DOHH2 (cell line): ENCODE measurements at regions not wholly inside any gene's neighbourhood (a gene's known extent, or its start where the extent isn't known, plus 50 kb on each side); places are given as distances from the start of the nearest gene placed in this dataset.

Experiments
- H3F3A ChIP-seq: fragments of 200-600 bp; sonication (generic), shearing (Covaris generic); 2 replicates; pipeline ENCODE4 v1.6.0; 2016; ENCODE audit warnings: antibody characterized with exemption, mild to moderate bottlenecking; ENCODE audit not compliant: control insufficient read depth, insufficient read depth
- H3K27ac ChIP-seq: fragments of 200-600 bp; sonication (generic); 2 replicates; pipeline ENCODE4 v1.5.1; 2014; ENCODE audit warnings: low read depth, mild to moderate bottlenecking, low read length, moderate library complexity
- H3K27me3 ChIP-seq: fragments of 200-600 bp; sonication (generic); 2 replicates; pipeline ENCODE4 v1.6.1; 2014; ENCODE audit warnings: mild to moderate bottlenecking, low read length, mixed read lengths; ENCODE audit not compliant: control insufficient read depth
- H3K36me3 ChIP-seq: fragments of 200-600 bp; sonication (generic); 2 replicates; pipeline ENCODE4 v1.6.1; 2014; ENCODE audit warnings: mild to moderate bottlenecking, low read length, moderate library complexity, mixed read lengths; ENCODE audit not compliant: control insufficient read depth
- H3K4me1 ChIP-seq: fragments of 200-600 bp; sonication (generic); 2 replicates; pipeline ENCODE4 v1.6.1; 2014; ENCODE audit warnings: mild to moderate bottlenecking, low read length, mixed read lengths; ENCODE audit not compliant: control insufficient read depth
- H3K4me2 ChIP-seq: fragments of 200-600 bp; sonication (generic); 2 replicates; pipeline ENCODE4 v1.6.0; 2014; ENCODE audit warnings: mild to moderate bottlenecking, low read length, moderate library complexity
- H3K4me3 ChIP-seq: fragments of 200-600 bp; sonication (generic); 2 replicates; pipeline ENCODE4 v1.5.1; 2014; ENCODE audit warnings: mild to moderate bottlenecking, low read length, mixed read lengths
- H3K79me2 ChIP-seq: fragments of 200-600 bp; sonication (generic); 2 replicates; pipeline ENCODE4 v1.6.1; 2014; ENCODE audit warnings: mild to moderate bottlenecking, low read length, mixed read lengths; ENCODE audit not compliant: control insufficient read depth
- H3K9me2 ChIP-seq: fragments of 200-600 bp; sonication (generic); replicated peaks from 2 replicates; pipeline ENCODE4 v1.6.1; 2014; ENCODE audit warnings: mild to moderate bottlenecking, low read length, mixed read lengths; ENCODE audit not compliant: control insufficient read depth
- H3K9me3 ChIP-seq: fragments of 200-600 bp; sonication (generic); 2 replicates; pipeline ENCODE4 v1.6.1; 2014; ENCODE audit warnings: antibody characterized with exemption, low read length, mixed read lengths; ENCODE audit not compliant: control insufficient read depth, insufficient read depth
- H4K20me1 ChIP-seq: fragments of 200-600 bp; sonication (generic); 2 replicates; pipeline ENCODE4 v1.6.0; 2014; ENCODE audit warnings: low read depth, mild to moderate bottlenecking, antibody characterized with exemption, low read length, moderate library complexity; ENCODE audit not compliant: control insufficient read depth, insufficient read depth
- EZH2phosphoT487 ChIP-seq: fragments of 200-600 bp; sonication (generic); IDR thresholded peaks from 2 replicates; pipeline ENCODE4 v1.6.1; 2017; ENCODE audit warnings: borderline replicate concordance, mild to moderate bottlenecking, antibody characterized with exemption, low read length, moderate library complexity, mixed read lengths
- TF ChIP-seq, protein P1 (sequence below): fragments of 200-600 bp; sonication (generic); IDR thresholded peaks from one replicate; pipeline ENCODE4 v1.5.1; 2014; ENCODE audit warnings: antibody characterized with exemption, mild to moderate bottlenecking, low read depth, low read length; ENCODE audit not compliant: poor library complexity, severe bottlenecking

DNA sequence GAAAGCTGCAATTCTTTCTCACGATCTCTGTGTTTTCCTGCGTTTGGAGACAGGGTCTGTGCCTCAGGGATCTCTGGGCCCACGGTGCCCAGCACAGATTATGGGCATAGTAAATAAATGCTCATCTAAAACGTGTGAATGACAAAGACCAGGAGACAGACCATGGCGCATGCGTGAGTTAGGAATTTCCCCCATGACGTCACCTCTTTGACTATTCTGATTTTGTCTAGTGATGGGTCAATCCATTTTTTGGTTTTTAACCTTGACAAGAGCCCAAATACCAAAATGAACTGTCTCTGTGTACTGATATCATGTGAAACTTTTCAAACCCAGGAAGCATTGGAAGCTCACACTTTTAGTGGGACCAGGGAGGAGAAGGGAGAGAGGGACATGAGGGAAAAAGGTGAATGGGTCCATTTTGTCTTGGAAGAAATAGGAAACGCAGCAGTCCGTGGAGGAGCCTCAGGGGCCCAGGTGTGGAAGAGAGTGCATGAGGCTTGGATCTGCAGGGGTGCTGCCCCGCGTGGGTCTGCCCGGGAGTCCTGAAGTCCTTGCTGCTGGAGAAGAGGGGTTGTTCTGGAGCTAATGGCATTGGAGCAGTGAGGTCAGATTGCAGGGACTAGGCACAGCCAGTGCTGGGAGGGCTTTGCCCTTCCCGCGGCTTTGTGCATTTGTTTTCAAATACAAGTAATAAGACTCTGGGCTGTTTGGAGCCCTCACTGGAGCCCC lies 172.2 kb downstream of the ASB1 start:
- Histone ChIP-seq H3K27ac (no peak overlapping the region), H3K79me2 (no peaks in the 10 kb centered on the region), H3K4me2 (no peak overlapping the region)

DNA sequence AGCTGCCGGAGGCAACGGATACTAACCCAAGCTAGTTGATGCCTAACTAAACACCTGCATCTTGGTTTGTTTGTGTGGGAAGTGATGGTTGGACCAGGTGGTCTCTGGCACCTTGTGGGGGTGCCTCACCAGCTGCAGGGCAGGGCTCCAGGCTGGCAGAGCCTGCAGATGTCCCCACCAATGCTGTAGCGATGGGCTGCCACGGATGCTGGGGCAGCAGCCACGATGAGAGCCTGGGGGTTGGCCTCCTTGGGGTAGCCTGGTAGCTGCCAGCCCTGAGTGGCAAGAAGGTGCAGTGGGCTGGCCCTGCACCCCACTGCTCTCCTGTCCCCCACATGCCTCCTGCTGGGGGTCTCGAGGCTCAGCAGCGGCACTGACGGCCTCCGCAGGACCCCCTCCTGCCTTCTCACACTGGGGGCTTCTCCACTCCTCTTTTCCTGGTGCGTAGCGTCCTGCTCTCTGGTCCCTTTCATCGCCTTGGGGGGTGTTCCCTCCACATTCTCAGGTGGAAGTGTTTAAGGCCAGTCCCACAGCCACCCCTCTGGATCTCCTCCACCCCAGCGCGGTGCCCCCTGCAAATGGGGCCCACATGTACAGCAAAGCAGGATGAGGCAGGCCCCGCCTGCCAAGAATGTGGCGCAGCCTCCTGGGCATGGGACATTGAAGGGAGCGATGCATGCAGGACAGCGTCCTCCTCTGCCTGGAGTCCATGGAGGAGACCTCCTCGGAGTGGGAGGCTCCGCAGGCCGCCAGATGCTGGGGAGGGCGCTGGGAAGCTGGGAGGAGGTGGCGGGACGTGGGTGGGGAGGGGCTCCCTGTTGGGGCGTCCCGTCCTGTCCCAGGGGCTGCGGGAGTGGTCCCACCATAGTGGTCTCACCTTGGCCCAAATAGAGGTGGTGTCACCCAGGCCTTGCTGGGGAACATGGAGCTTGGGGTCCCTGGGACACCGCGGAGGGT lies 173.1 kb downstream of the ASB1 start:
- Histone ChIP-seq H3K4me2 (no peak overlapping the region), H3K9me3 (no peaks in the 10 kb centered on the region), H4K20me1 (no peaks in the 10 kb centered on the region), H3F3A (no peaks in the 10 kb centered on the region), H3K79me2 (no peaks in the 10 kb centered on the region), H3K4me1 (no peaks in the 10 kb centered on the region), H3K36me3 (no peaks in the 10 kb centered on the region), H3K27ac (no peak overlapping the region), H3K4me3 (no peak overlapping the region), H3K9me2 (no peaks in the 10 kb centered on the region), H3K27me3 (no peaks in the 10 kb centered on the region)
- TF ChIP-seq EZH2phosphoT487, result no peak
- TF ChIP-seq, protein P1, sequence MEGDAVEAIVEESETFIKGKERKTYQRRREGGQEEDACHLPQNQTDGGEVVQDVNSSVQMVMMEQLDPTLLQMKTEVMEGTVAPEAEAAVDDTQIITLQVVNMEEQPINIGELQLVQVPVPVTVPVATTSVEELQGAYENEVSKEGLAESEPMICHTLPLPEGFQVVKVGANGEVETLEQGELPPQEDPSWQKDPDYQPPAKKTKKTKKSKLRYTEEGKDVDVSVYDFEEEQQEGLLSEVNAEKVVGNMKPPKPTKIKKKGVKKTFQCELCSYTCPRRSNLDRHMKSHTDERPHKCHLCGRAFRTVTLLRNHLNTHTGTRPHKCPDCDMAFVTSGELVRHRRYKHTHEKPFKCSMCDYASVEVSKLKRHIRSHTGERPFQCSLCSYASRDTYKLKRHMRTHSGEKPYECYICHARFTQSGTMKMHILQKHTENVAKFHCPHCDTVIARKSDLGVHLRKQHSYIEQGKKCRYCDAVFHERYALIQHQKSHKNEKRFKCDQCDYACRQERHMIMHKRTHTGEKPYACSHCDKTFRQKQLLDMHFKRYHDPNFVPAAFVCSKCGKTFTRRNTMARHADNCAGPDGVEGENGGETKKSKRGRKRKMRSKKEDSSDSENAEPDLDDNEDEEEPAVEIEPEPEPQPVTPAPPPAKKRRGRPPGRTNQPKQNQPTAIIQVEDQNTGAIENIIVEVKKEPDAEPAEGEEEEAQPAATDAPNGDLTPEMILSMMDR, result no peak

More for the DNA sequence above, 172.2 kb downstream of the ASB1 start:
- Histone ChIP-seq H3K36me3 (no peaks in the 10 kb centered on the region), H4K20me1 (no peaks in the 10 kb centered on the region), H3K9me3 (no peaks in the 10 kb centered on the region), H3K4me3 (no peak overlapping the region), H3K9me2 (no peaks in the 10 kb centered on the region), H3F3A (no peaks in the 10 kb centered on the region), H3K4me1 (no peaks in the 10 kb centered on the region), H3K27me3 (no peaks in the 10 kb centered on the region)
- TF ChIP-seq EZH2phosphoT487, result no peak
- TF ChIP-seq, protein P1, result no peak

DNA sequence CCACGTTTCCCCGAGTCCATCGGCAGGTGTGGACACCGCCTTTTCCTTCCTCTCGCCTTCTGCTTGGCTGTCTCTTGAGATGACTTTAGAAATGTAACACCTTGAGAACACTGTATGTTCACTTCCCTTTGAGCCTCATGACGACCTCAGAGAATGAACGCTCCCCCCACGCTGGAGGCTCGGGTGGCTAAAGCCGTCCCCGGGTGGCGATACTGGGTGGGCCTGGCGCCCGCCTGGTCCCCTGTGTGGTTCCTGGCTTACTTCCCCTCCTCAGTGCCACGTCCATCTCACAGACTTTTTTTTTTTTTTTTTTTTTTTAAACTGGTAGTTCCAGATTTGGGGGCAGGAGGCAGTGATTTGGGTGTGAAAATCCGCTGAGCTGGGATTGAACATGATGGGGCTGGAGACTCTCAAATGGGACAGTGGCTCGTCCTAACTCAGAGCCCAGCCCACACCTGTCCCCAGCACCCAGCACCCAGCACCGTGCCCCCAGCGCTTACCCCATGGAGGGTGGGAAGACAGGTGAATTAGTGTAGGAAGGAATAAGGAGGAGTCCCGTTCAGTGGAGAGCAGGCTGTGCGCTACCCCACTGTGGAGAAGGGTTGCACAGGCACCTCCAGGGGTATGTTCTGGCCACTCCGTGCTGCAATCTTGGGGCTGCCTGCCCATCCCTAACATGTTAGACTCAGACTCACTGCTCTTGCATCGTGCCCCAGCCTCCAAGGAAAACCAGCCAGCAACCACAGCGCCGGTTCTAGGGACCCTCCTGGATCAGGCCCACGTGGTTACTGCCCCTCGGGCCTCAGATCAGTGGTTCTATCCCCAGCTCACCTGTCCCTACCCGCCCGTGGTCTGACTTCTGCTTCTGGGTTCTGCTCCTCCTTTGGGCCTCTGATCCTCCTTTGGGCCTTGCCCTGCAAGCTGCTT lies 174.0 kb downstream of the ASB1 start:
- no peaks in the 10 kb centered on the region for H3K4me1 ChIP-seq
- H3K27me3 ChIP-seq, result no peaks in the 10 kb centered on the region
- H3K4me3 ChIP-seq, result no peak overlapping the region
- no peaks in the 10 kb centered on the region for H4K20me1 ChIP-seq
- H3K9me2 ChIP-seq, result no peaks in the 10 kb centered on the region
- no peaks in the 10 kb centered on the region for H3K36me3 ChIP-seq
- TF ChIP-seq, protein P1, result no peak
- no peak for TF ChIP-seq EZH2phosphoT487
- no peaks in the 10 kb centered on the region for H3F3A ChIP-seq
- H3K79me2 ChIP-seq, result no peaks in the 10 kb centered on the region
- no peaks in the 10 kb centered on the region for H3K9me3 ChIP-seq
- no peak overlapping the region for H3K27ac ChIP-seq
- no peak overlapping the region for H3K4me2 ChIP-seq
